AG08395 (cell line): ENCODE measurements at regions not wholly inside any gene's neighbourhood (a gene's known extent, or its start where the extent isn't known, plus 50 kb on each side); places are given as distances from the start of the nearest gene placed in this dataset.

Experiments used
- DNase-seq: peaks from one replicate; pipeline ENCODE4 v3.0.0; 2012; ENCODE audit warnings: mixed read lengths, low spot score

DNA sequence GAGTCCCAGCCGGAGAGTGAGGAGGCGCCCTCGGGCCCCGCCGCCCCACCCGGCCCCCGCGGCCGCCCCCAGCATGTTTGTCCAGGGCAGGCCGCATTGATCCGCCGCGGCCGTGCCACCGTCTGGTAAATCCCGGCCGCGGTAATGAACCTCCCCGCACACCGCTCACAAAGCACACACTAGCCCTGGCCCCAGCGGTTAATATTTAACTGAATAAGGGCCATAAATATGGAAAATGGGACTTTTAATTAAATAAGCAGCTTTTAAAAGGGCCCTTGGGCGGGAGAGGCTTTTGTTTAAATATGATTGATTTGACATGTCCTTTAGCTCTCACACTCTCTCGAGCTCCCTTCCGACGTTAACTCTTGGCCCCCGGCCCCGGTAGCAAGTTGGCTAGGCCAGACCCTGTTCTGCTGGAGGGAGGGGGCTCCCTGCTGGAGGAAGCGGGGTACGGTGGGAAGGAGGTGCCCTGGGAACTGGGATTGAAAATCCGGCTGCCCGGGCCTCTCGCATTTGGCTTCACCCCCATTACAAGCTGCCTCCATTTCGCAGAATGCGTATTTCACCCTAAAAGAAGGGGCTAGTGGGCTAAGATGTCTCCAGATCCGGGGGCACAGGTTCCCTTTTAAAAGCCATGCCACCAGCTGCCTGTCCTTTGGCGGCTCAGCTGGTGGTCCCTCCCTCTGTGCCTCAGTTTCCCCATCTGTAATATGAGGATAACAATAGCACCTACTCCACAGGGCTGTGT, 199.8 kb downstream of the RBM19 start:
- DNase-seq, result no peak

GRCh38 chr12:113764661-113765060, 201.5 kb downstream of the RBM19 start:
- no peak for DNase-seq

- DNase-seq, result no peak
These were observed 203.0 kb downstream of the RBM19 start for GRCh38 chr12:113762882-113763816.

DNA sequence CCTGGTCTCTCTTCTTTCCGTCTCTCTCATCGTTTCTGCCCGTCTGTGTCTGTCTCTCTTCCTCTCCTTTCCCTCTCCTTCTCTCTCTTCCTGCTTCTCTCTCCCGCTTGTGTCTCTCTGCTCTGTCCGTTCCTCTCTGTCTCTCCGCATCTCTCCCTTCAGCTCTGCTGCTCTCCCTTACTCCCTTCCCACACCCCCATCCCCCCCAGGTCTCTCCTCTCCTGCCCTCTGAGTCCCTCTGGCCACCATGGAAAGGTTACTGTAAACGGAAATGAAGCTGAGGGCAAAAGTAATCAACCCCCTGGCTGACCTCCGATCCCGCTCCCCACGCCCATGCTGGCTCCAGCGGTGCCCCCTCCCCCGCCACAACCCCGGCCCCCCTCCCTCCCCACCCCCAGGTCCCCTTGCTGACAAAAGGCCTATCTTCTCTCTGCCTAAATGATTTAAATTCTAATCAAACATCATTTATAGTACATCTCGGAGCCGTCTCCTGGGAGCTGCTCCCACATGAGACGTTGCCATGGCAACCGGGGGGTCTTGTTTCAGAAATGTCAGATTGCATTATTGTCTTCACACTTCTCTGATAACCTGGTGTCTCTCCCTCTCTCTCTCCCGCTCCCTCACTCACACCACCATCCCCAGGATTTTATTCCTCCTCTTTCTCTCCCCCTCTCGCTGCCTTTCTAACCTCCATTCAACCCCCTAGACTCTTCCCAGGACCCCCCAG, 203.8 kb downstream of the RBM19 start:
- DNase-seq, result peak; percentile 10

GRCh38 chr12:113759135-113759534, 207.0 kb downstream of the RBM19 start:
- DNase-seq, result no peak

GRCh38 chr12:113758165-113758924, 207.8 kb downstream of the RBM19 start:
- DNase-seq, result no peak

DNA sequence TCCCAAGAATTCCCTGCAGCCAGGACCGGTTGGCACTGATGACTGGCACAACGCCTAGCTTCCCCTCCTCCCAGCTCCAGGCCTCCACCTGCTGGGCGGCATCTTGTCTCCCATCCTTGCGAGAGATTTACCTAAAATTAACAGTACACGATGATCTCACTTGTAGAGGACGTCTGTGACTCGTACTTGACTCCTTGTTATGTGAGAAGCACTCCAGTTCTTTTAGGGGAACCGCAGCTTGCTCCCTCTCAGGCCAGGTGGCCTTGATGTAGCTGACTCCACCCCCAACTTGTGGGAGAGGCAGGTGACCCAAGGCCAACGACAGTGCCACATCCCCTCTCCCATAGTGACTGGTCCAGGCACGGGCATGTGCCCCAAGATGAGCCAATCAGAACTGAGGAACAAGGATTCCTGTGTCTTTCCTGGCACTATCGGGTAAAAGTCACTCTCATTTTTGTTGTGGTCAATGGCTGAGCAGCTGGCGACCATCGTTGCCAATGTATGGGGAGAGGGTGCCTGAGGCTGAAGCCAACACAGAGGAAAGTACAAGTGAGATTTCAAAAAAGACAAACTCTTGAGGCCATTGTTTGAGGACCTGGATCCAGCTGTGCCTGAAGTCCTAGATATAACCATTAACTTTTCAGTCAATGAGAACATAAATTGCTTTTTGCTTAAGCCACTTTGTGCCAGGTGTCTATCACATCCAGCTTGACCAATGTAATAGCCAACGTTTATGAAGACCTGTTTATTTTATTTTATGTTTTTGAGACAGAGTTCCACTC, 208.7 kb downstream of the RBM19 start:
- no peak for DNase-seq

DNA sequence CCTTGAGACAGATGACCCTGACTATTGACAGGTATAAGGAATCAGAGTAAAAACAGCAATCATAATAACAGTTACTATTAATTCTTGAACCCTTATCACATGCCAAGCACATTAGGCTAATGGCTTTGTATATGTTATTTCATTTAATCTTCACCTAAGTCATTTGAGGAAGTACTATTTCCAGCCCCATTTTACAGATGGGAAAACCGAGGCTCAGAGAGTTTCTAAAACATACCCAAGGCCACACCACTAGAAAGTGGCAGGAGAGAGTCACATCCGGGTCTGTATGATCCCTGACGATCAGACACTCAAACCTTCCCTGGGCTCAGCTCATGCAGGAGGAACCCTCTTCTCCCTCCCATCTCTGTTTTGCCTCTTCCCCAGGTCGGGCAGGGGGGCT, 209.5 kb downstream of the RBM19 start:
- DNase-seq, result no peak

DNA sequence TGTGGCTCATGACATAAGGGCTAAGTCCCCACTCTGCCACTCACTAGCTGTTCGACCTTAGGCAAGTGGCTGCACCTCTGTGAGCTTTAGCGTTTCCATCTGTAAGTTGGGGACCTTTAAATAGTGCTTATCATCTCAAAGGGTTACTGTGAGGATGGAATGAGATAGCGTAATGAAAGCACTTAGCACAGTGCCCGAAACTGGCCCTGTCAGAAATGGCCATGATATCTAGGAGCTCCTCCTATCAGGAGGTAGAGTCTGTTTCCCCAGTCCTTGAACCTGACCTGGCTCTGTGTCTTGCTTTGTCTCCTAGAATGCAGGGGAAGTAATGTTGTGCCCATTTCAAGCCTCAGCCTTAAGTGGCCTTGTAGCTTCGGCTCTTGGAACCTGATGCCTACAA, 211.0 kb downstream of the RBM19 start:
- no peak for DNase-seq

GRCh38 chr12:113751513-113751912, 214.6 kb downstream of the RBM19 start:
- DNase-seq, result no peak

- DNase-seq, result no peak
These were observed 216.7 kb downstream of the RBM19 start for GRCh38 chr12:113749433-113749815.

GRCh38 chr12:113748707-113749432, 217.3 kb downstream of the RBM19 start:
- DNase-seq, result no peak

DNA sequence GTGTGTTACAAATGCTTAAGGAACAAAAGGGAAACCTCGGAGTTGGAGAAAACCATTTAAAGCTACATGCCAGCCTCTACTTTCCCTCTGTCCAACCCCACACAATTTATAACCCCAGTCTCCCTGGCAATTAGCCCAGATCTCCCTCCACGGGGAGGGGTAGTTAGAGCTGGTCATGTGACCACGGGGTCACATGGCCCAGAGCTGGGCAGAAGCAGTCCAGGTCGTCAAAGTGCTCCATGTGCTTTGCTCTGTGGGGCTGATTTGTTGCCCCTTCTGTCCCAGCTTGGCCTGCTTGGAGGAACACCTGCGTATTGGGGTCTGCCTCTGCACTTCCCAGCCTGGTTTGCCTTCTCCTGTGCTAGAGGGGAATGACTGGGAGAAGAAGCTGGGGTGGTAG, 219.1 kb downstream of the RBM19 start:
- DNase-seq, result no peak

DNA sequence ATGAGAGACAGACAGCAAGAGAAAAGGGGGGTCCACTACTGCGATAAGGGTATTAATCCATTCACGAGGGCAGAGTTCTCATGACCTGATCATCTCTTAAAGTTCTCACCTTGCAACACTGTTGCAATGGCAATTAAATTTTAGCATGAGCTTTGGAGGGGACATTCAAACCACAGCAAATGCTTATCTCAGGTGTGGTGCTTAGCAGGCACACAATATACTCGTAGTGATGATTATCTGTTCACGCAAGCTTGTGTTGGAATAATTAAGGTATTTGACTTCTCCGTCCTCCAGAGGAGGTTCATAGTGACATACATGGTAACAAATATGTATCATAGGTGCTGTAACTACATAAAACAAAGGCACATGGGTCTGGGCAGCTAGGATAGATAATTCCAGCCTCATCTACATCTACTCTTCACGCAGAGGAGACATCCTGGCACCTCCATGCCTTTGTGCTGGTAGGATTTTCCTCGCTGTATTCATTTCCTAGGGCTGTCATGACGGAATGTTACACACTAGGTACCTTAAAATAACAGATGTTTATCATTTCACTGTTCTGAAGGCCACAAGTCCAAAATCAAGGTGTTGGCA, 221.2 kb downstream of the RBM19 start:
- DNase-seq, result no peak

DNA sequence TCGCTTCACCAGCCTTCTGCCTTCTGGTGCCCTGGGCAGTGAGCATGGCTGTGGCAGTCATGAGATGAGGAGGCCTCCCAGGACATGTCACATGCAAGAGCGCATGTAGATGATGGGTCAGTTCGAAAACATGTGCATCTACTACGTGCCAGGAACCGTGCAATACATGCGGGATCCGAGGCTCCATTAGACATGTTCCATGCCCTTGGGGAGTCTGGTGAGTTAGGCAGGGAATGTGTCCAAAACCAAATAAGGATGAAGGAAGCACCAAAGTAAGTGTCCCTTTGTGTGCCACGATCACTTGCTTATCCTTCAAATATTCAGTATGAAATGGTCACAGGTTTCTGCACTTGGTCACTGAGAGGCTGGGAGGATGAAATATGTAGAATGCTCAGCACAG, 223.3 kb downstream of the RBM19 start:
- DNase-seq, result no peak

DNA sequence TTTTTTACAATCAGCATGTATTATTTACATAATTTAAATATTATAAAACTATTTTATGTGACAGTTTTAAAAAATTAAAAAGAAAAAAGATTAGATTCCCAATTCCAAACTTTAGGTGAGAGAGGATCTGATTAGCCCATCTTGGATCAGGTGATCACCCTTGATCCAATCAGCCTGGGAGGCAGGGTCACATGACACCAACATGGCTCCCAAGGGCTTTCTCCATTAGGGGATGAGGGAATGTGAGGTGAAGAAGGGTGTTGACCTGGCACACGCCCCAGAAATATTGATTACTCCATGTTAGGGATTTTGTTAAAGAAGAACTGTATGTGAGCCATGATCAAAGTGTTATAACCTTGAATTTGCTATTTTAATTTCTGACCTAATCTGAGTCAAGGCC, 225.4 kb downstream of the RBM19 start:
- no peak for DNase-seq

GRCh38 chr12:113735131-113735530, 231.0 kb downstream of the RBM19 start:
- DNase-seq, result no peak

DNA sequence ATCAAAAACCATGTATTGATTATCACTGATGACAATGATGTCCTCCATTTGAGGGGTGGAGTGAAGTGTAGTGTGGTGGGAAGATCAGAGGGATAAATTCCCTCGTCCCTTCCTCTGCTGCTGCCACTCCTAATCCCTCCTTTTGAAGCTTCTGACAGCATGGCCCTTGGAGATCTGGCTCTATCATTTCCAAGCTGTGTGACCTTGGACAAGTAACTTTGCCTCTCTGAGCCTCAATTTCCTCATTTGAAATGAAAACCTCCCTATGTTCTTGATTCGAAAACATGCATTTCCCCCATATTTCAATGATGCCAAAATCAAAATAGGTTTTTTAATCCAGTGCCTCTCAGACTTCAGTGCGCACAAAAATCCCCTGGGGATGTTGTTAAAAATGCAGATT, 231.6 kb downstream of the RBM19 start:
- DNase-seq, result no peak

DNA sequence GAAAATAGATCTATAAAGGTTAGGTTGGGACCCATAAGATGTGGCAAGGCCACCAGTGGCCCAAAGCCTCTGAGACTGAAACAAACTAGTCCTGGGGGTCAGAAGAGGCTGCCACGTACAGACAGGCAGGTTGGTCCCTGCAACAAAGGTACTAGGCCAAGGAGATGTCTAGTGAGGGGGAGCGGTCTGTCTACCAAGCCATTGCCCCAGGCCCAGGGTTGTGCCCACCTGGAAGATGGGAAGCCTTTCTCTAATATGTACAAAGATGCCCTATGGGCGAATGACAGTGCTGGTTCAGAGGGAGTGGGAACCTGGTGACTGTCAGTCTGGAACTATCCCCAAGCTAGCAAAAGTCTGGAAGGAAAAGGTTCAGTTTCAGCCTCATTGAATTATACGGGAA, 233.2 kb downstream of the RBM19 start:
- DNase-seq, result no peak

- DNase-seq, result peak; percentile 84
These were observed 238.5 kb downstream of the RBM19 start for GRCh38 chr12:113727651-113728061.
